Coronary artery (tissue), 2 donors: ENCODE measurements at regions not wholly inside any gene's neighbourhood (a gene's known extent, or its start where the extent isn't known, plus 50 kb on each side); places are given as distances from the start of the nearest gene placed in this dataset.

Experiments used
- DNase-seq: peaks from one replicate; pipeline ENCODE4 v3.0.0-alpha.2; 2017; ENCODE audit warnings: low spot score
- H3K27ac ChIP-seq, 2 donors: fragments of 200-600 bp; sonication (generic); one replicate each; pipeline ENCODE4 v1.5.1; 2016 to 2019
- H3K4me3 ChIP-seq: fragments of 200-600 bp; sonication (generic); 2 replicates; pipeline ENCODE4 v1.5.1; 2016; ENCODE audit warnings: mild to moderate bottlenecking, moderate library complexity
- TF ChIP-seq, protein P1 (sequence below): fragments of 200-600 bp; sonication (generic); IDR thresholded peaks from one replicate; pipeline ENCODE4 v1.5.1; 2019; ENCODE audit warnings: antibody characterized with exemption

DNA sequence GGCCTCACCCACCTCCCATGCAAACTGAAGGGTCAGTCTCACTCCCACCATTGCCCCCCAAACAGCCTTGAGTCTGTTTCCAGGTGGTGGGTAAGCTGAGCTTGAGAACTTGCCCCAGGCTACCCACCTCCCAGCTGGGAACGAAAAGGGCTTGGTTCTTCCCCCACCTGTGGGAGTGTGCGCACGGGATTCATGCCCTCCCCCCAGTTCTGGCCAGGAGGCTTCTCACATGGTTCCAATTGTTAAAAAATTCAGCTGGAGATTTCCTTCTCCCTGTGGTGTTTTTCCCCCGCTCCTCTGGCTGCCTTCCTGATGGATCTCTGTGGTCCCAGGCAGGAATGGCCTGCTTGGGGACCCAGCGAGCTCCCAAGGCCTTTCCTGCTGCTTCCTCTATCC lies 81.8 kb upstream of the C21orf91 start:
- Histone ChIP-seq H3K4me3 (no peak overlapping the region), H3K27ac (no peak overlapping the region)
- TF ChIP-seq, protein P1, sequence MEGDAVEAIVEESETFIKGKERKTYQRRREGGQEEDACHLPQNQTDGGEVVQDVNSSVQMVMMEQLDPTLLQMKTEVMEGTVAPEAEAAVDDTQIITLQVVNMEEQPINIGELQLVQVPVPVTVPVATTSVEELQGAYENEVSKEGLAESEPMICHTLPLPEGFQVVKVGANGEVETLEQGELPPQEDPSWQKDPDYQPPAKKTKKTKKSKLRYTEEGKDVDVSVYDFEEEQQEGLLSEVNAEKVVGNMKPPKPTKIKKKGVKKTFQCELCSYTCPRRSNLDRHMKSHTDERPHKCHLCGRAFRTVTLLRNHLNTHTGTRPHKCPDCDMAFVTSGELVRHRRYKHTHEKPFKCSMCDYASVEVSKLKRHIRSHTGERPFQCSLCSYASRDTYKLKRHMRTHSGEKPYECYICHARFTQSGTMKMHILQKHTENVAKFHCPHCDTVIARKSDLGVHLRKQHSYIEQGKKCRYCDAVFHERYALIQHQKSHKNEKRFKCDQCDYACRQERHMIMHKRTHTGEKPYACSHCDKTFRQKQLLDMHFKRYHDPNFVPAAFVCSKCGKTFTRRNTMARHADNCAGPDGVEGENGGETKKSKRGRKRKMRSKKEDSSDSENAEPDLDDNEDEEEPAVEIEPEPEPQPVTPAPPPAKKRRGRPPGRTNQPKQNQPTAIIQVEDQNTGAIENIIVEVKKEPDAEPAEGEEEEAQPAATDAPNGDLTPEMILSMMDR = no peak
- no peak for DNase-seq

DNA sequence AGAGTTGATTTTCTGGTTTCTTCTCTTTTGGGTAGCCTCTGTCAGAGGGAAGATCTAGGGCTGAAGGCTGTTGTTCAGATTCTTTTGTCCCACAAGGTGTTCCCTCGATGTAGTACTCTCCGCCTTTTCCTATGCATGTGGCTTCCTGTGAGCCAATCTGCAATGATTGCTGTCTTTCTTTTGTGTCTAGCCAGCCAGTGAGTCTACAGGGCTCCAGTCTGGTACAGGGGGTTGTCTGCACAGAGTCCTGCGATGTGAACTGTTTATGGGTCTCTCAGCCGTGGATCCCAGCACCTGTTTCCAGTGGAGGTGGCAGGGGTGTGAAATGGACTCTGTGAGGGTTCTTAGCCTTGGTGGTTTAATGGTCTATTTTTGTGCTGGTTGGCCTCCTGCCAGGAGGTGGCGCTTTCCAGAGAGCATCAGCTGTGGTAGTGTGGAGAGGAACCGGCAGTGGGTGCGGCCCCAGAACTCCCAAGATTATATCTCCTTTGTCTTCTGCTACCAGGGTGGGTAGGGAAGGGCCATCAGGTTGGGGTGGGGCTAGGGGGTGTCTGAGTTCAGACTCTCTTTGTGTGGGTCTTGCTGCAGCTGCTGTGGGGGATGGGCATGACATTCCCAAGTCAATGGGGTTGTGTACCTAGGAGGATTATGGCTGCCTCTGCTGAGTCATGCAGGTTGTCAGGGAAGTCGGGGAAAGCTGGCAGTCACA lies 81.3 kb upstream of the C21orf91 start:
- TF ChIP-seq, protein P1 = no peak
- H3K4me3 ChIP-seq = no peak overlapping the region
- H3K27ac ChIP-seq = no peak overlapping the region
- DNase-seq = no peak

DNA sequence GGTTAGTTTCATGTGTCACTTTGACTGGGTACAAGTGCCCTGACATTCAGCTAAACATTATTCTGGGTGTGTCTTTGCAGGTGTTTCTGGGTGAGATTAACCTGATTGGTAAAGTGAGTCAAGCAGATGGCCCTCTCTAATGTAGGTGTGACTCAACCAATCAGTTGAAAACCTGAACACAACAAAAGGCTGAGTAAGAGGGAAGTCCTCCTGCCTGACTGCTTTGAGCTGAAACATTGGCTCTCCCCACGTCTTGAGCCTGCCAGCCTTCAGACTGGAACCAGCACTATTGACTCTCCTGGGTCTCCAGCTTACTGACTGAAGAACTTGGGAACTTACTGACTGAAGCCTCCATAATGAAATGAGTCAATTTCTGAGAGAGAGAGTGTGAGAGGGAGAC lies 70.0 kb upstream of the C21orf91 start:
- DNase-seq = no peak
- Histone ChIP-seq H3K27ac (no peak overlapping the region), H3K4me3 (no peak overlapping the region)
- TF ChIP-seq, protein P1 = no peak

DNA sequence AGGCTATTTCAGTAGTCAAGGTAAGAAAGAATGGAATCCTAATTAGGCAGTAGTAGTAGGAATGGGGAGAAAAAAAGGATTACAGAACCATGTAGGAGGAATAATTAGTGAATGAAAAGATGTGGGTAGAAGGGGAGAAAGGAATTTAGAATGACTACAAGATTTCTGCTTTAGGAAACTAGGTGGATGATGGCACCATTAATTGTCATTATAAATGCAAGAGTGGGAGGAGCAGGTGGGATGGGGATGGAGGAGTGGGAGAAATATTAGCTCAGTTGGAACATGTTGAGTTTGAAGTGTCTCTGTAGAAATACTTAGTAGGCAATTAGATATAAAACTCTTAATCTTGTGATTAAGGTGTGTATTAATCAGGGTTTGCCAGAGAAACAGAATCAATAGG lies 50.0 kb upstream of the C21orf91 start:
- H3K27ac ChIP-seq = no peak overlapping the region
- H3K4me3 ChIP-seq = no peak overlapping the region
- no peak for DNase-seq
- TF ChIP-seq, protein P1 = no peak
